ENCODE measurements at regions not wholly inside any gene's neighbourhood (a gene's known extent, or its start where the extent isn't known, plus 50 kb on each side); places are given as distances from the start of the nearest gene placed in this dataset.

GRCh38 chr17:56737421-56738161 lies 96.1 kb downstream of the C17orf67 start:
- no peak for DNase-seq (ENCODE audit: low read depth in 3 of 3)

- no peak for DNase-seq (ENCODE audit: low read depth in 3 of 3)
These were observed 94.3 kb downstream of the C17orf67 start for GRCh38 chr17:56739376-56739775.

GRCh38 chr17:56739776-56740175 lies 93.9 kb downstream of the C17orf67 start:
- DNase-seq (ENCODE audit: low read depth in 3 of 3): no peak

- DNase-seq (ENCODE audit: low read depth in 3 of 3): no peak
These were observed 93.2 kb downstream of the C17orf67 start for GRCh38 chr17:56740481-56740880.

All from stimulated activated CD4-positive, alpha-beta T cell treated with anti-CD3 and anti-CD28 coated beads, TNF-alpha, amount 100 ng/mL, for 48 hours (primary cell).